ENCODE measurements at regions not wholly inside any gene's neighbourhood (a gene's known extent, or its start where the extent isn't known, plus 50 kb on each side); places are given as distances from the start of the nearest gene placed in this dataset.

DNA sequence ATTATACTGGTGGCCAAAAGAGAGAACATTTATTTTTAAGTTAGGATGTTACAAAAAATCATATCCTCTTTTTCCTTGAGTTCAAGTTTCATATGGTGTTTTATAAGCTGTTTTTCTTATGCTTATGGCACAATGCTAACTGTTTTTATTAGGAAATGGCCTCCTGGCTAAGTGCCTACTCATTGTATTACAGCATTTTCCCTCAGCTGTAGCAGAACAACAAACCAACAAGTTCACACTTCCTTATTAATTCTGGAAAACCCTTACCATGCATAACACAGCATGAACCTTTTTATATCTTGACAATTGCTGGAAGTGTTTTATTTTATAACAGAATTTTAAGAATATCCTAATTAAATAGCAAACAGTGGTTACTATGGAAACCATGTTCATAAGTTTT, 165.8 kb downstream of the GASK1B start:
- no peak for TF ChIP-seq YY1 (tag by site-specific recombination; IDR thresholded peaks at IDR 0.05)
- TF ChIP-seq PRDM1 (tag by site-specific recombination; IDR thresholded peaks at IDR 0.05): no peak
- TF ChIP-seq BCL11A (tag by site-specific recombination; IDR thresholded peaks at IDR 0.05; ENCODE audit: low read depth): no peak
- TF ChIP-seq CTCF (tag by site-specific recombination; IDR thresholded peaks at IDR 0.05): no peak
- no peak for TF ChIP-seq ZNF211 (tag by site-specific recombination; IDR thresholded peaks at IDR 0.05; ENCODE audit: low read depth)
- no peak for TF ChIP-seq ZNF274 (IDR thresholded peaks at IDR 0.05; ENCODE audit: low read length)
- TF ChIP-seq ZNF274 (tag by site-specific recombination; IDR thresholded peaks at IDR 0.05; ENCODE audit: borderline replicate concordance): no peak
- TF ChIP-seq ZNF292 (tag by site-specific recombination; IDR thresholded peaks at IDR 0.05; ENCODE audit: borderline replicate concordance, low read depth): no peak
- no peak for TF ChIP-seq ZBTB21 (tag by site-specific recombination; IDR thresholded peaks at IDR 0.05)
- no peak for TF ChIP-seq ZNF660 (tag by site-specific recombination; IDR thresholded peaks at IDR 0.05)
- TF ChIP-seq, protein P1, sequence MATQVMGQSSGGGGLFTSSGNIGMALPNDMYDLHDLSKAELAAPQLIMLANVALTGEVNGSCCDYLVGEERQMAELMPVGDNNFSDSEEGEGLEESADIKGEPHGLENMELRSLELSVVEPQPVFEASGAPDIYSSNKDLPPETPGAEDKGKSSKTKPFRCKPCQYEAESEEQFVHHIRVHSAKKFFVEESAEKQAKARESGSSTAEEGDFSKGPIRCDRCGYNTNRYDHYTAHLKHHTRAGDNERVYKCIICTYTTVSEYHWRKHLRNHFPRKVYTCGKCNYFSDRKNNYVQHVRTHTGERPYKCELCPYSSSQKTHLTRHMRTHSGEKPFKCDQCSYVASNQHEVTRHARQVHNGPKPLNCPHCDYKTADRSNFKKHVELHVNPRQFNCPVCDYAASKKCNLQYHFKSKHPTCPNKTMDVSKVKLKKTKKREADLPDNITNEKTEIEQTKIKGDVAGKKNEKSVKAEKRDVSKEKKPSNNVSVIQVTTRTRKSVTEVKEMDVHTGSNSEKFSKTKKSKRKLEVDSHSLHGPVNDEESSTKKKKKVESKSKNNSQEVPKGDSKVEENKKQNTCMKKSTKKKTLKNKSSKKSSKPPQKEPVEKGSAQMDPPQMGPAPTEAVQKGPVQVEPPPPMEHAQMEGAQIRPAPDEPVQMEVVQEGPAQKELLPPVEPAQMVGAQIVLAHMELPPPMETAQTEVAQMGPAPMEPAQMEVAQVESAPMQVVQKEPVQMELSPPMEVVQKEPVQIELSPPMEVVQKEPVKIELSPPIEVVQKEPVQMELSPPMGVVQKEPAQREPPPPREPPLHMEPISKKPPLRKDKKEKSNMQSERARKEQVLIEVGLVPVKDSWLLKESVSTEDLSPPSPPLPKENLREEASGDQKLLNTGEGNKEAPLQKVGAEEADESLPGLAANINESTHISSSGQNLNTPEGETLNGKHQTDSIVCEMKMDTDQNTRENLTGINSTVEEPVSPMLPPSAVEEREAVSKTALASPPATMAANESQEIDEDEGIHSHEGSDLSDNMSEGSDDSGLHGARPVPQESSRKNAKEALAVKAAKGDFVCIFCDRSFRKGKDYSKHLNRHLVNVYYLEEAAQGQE (tag by site-specific recombination; IDR thresholded peaks at IDR 0.05): no peak
- TF ChIP-seq, protein P2, sequence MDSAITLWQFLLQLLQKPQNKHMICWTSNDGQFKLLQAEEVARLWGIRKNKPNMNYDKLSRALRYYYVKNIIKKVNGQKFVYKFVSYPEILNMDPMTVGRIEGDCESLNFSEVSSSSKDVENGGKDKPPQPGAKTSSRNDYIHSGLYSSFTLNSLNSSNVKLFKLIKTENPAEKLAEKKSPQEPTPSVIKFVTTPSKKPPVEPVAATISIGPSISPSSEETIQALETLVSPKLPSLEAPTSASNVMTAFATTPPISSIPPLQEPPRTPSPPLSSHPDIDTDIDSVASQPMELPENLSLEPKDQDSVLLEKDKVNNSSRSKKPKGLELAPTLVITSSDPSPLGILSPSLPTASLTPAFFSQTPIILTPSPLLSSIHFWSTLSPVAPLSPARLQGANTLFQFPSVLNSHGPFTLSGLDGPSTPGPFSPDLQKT (IDR thresholded peaks at IDR 0.05; ENCODE audit: borderline replicate concordance, low read depth, low read length): no peak
- TF ChIP-seq ZIC2 (tag by site-specific recombination; IDR thresholded peaks at IDR 0.05): no peak
- TF ChIP-seq ZNF558 (tag by site-specific recombination; IDR thresholded peaks at IDR 0.05): no peak
